ENCODE measurements at regions not wholly inside any gene's neighbourhood (a gene's known extent, or its start where the extent isn't known, plus 50 kb on each side); places are given as distances from the start of the nearest gene placed in this dataset.

- no peaks in the 10 kb centered on the region for H3K36me3 ChIP-seq (ENCODE audit: control insufficient read depth, insufficient read depth, low read length)
- H3K9ac ChIP-seq (ENCODE audit: extremely low read depth, low read length, poor library complexity, severe bottlenecking) = no peak overlapping the region
- H3K27ac Mint-ChIP-seq = no peak overlapping the region
These were observed 120.6 kb downstream of the CRYAA start for GRCh38 chr21:43289442-43289841.

GRCh38 chr21:43287795-43288755 is 119.3 kb downstream of the CRYAA start:
- Mint-ChIP-seq H3K9me3 (no peaks in the 10 kb centered on the region), H3K36me3 (ENCODE audit: low read depth) (no peaks in the 10 kb centered on the region), H3K27ac (no peak overlapping the region), H3K4me3 (no peak overlapping the region), H3K4me1 (no peaks in the 10 kb centered on the region), H3K27me3 (ENCODE audit: insufficient read depth) (no peaks in the 10 kb centered on the region)
- Histone ChIP-seq H3K27me3 (ENCODE audit: control insufficient read depth, insufficient read depth, low read length, poor library complexity, severe bottlenecking) (no peaks in the 10 kb centered on the region), H3K4me1 (ENCODE audit: control insufficient read depth, insufficient read depth, low read length) (no peaks in the 10 kb centered on the region), H3K27ac (ENCODE audit: low read depth, low read length) (no peak overlapping the region), H3K36me3 (ENCODE audit: control insufficient read depth, insufficient read depth, low read length) (no peaks in the 10 kb centered on the region), H3K9me3 (ENCODE audit: control insufficient read depth, low read length) (no peaks in the 10 kb centered on the region), H3K4me3 (ENCODE audit: low read length) (no peak overlapping the region), H3K9ac (ENCODE audit: extremely low read depth, low read length, poor library complexity, severe bottlenecking) (no peak overlapping the region)
- DNase-seq = no peak
- TF ChIP-seq CTCF (conservative IDR thresholded peaks at IDR 0.05) = no peak
- WGBS, 2 experiments (ENCODE audit: insufficient coverage in 1 of 2, insufficient read length in 1 of 2) = 91% methylated on average over 18 to 22 of the region's 22 CpGs

More at GRCh38 chr21:43289442-43289841, 120.6 kb downstream of the CRYAA start:
- H3K27me3 ChIP-seq (ENCODE audit: control insufficient read depth, insufficient read depth, low read length, poor library complexity, severe bottlenecking) = no peaks in the 10 kb centered on the region
- no peak overlapping the region for H3K4me3 ChIP-seq (ENCODE audit: low read length)
- Mint-ChIP-seq H3K9me3 (no peaks in the 10 kb centered on the region), H3K4me3 (no peak overlapping the region), H3K27me3 (ENCODE audit: insufficient read depth) (no peaks in the 10 kb centered on the region), H3K36me3 (ENCODE audit: low read depth) (no peaks in the 10 kb centered on the region), H3K4me1 (no peaks in the 10 kb centered on the region)
- no peak for DNase-seq
- H3K27ac ChIP-seq (ENCODE audit: low read depth, low read length) = no peak overlapping the region
- H3K9me3 ChIP-seq (ENCODE audit: control insufficient read depth, low read length) = no peaks in the 10 kb centered on the region
- TF ChIP-seq CTCF (conservative IDR thresholded peaks at IDR 0.05) = no peak
- 86 to 100% methylated on average over 1 to 2 of the region's 2 CpGs for WGBS, 2 experiments (ENCODE audit: insufficient coverage in 1 of 2, insufficient read length in 1 of 2)
- H3K4me1 ChIP-seq (ENCODE audit: control insufficient read depth, insufficient read depth, low read length) = no peaks in the 10 kb centered on the region

GRCh38 chr21:43287111-43287760 is 118.4 kb downstream of the CRYAA start:
- no peaks in the 10 kb centered on the region for H3K4me1 Mint-ChIP-seq
- H3K36me3 ChIP-seq (ENCODE audit: control insufficient read depth, insufficient read depth, low read length) = no peaks in the 10 kb centered on the region

More at GRCh38 chr21:43287111-43287760, 118.4 kb downstream of the CRYAA start:
- Histone ChIP-seq H3K4me1 (ENCODE audit: control insufficient read depth, insufficient read depth, low read length) (no peaks in the 10 kb centered on the region), H3K9ac (ENCODE audit: extremely low read depth, low read length, poor library complexity, severe bottlenecking) (no peak overlapping the region), H3K9me3 (ENCODE audit: control insufficient read depth, low read length) (no peaks in the 10 kb centered on the region), H3K27me3 (ENCODE audit: control insufficient read depth, insufficient read depth, low read length, poor library complexity, severe bottlenecking) (no peaks in the 10 kb centered on the region), H3K4me3 (ENCODE audit: low read length) (no peak overlapping the region), H3K27ac (ENCODE audit: low read depth, low read length) (no peak overlapping the region)
- Mint-ChIP-seq H3K9me3 (no peaks in the 10 kb centered on the region), H3K27me3 (ENCODE audit: insufficient read depth) (no peaks in the 10 kb centered on the region), H3K36me3 (ENCODE audit: low read depth) (no peaks in the 10 kb centered on the region), H3K27ac (no peak overlapping the region), H3K4me3 (no peak overlapping the region)
- WGBS, 2 experiments (ENCODE audit: insufficient coverage in 1 of 2, insufficient read length in 1 of 2) = 93 to 95% methylated on average over 14 to 19 of the region's 19 CpGs
- TF ChIP-seq CTCF (conservative IDR thresholded peaks at IDR 0.05) = no peak
- DNase-seq = no peak
